Neural progenitor cell (in vitro differentiated cells): ENCODE measurements at regions not wholly inside any gene's neighbourhood (a gene's known extent, or its start where the extent isn't known, plus 50 kb on each side); places are given as distances from the start of the nearest gene placed in this dataset.
"Not testable (repeated sequence)": the region's sequence is repeated elsewhere in the genome, so short reads cannot be mapped to it uniquely, and the experiment has no call there.

Experiments used
- DNase-seq: peaks from one replicate; pipeline ENCODE4 v3.0.0-alpha.2; 2016; ENCODE audit warnings: low spot score
- H2AFZ ChIP-seq: fragments of 200-600 bp; sonication (generic); replicated peaks from 2 replicates; pipeline ENCODE4 v1.6.1; 2016; ENCODE audit warnings: antibody characterized with exemption
- H3F3A ChIP-seq: fragments of 200-600 bp; sonication (generic); 2 replicates; pipeline ENCODE4 v1.6.1; 2016; ENCODE audit warnings: antibody characterized with exemption, low read depth
- H3K27ac ChIP-seq: fragments of 200-600 bp; sonication (generic); 2 replicates; pipeline ENCODE4 v1.5.1; 2016; ENCODE audit warnings: mild to moderate bottlenecking
- H3K27me3 ChIP-seq: fragments of 200-600 bp; sonication (generic); 2 replicates; pipeline ENCODE4 v1.6.1; 2016; ENCODE audit warnings: mild to moderate bottlenecking, moderate library complexity
- H3K36me3 ChIP-seq: fragments of 200-600 bp; sonication (generic); 2 replicates; pipeline ENCODE4 v1.5.1; 2016
- H3K4me1 ChIP-seq: fragments of 200-600 bp; sonication (generic); 2 replicates; pipeline ENCODE4 v1.6.1; 2016; ENCODE audit warnings: mixed run types
- H3K4me2 ChIP-seq: fragments of 200-600 bp; sonication (generic); 2 replicates; pipeline ENCODE4 v1.6.1; 2016
- H3K4me3 ChIP-seq: fragments of 200-600 bp; sonication (generic); 2 replicates; pipeline ENCODE4 v1.5.1; 2016
- H3K79me2 ChIP-seq: fragments of 200-600 bp; sonication (generic); 2 replicates; pipeline ENCODE4 v1.6.1; 2016; ENCODE audit warnings: low read depth
- H3K9ac ChIP-seq: fragments of 200-600 bp; sonication (generic); 2 replicates; pipeline ENCODE4 v1.6.1; 2016
- H3K9me3 ChIP-seq: fragments of 200-600 bp; sonication (generic); 2 replicates; pipeline ENCODE4 v1.5.1; 2016; ENCODE audit warnings: low read depth
- H4K20me1 ChIP-seq: fragments of 200-600 bp; sonication (generic); 2 replicates; pipeline ENCODE4 v1.6.1; 2016; ENCODE audit warnings: low read depth
- H3K27ac Mint-ChIP-seq: 3 replicates; pipeline ENCODE4 v1.8.0; 2021; ENCODE audit warnings: mixed read lengths
- H3K27me3 Mint-ChIP-seq: 2 replicates; pipeline ENCODE4 v1.8.0; 2022; ENCODE audit warnings: low read depth, mild to moderate bottlenecking, inconsistent platforms, moderate library complexity, mixed read lengths; ENCODE audit not compliant: insufficient read depth
- H3K36me3 Mint-ChIP-seq: 3 replicates; pipeline ENCODE4 v1.8.0; 2021; ENCODE audit warnings: mixed read lengths
- H3K4me1 Mint-ChIP-seq: 3 replicates; pipeline ENCODE4 v1.8.0; 2021; ENCODE audit warnings: mixed read lengths
- H3K4me3 Mint-ChIP-seq: 3 replicates; pipeline ENCODE4 v1.8.0; 2021; ENCODE audit warnings: mild to moderate bottlenecking, moderate library complexity, mixed read lengths
- H3K9me3 Mint-ChIP-seq: 3 replicates; pipeline ENCODE4 v1.8.0; 2020; ENCODE audit warnings: mixed read lengths
- EZH2 ChIP-seq: fragments of 200-600 bp; sonication (generic); IDR thresholded peaks from 2 replicates; pipeline ENCODE4 v1.6.1; 2017; ENCODE audit warnings: antibody characterized with exemption, mild to moderate bottlenecking, moderate library complexity
- EZH2phosphoT487 ChIP-seq: fragments of 200-600 bp; sonication (generic); IDR thresholded peaks from 2 replicates; pipeline ENCODE4 v1.6.1; 2017; ENCODE audit warnings: antibody characterized with exemption
- TF ChIP-seq, protein P1 (sequence below): fragments of 200-600 bp; sonication (generic); IDR thresholded peaks from 2 replicates; pipeline ENCODE4 v1.5.1; 2017; ENCODE audit warnings: antibody characterized with exemption, mild to moderate bottlenecking

DNA sequence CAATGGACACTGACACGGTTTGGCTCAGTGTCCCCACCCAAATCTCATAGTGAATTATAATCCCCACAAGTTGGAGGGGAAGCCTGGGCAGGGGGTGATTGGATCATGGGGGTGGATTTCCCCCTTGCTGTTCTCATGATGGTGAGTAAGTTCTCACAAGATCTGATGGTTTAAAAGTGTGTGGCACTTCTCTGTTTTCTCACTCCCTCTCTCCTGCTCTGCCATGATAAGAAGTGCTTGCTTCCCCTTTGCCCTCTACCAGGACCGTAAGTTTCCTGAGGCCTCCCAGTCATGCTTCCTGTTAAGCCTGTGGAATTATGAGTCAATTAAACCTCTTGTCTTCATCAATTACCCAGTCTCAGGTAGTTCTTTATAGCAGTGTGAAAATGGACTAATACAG is 115.8 kb upstream of the KIF2A start:
- no peaks in the 10 kb centered on the region for H4K20me1 ChIP-seq
- TF ChIP-seq, protein P1, sequence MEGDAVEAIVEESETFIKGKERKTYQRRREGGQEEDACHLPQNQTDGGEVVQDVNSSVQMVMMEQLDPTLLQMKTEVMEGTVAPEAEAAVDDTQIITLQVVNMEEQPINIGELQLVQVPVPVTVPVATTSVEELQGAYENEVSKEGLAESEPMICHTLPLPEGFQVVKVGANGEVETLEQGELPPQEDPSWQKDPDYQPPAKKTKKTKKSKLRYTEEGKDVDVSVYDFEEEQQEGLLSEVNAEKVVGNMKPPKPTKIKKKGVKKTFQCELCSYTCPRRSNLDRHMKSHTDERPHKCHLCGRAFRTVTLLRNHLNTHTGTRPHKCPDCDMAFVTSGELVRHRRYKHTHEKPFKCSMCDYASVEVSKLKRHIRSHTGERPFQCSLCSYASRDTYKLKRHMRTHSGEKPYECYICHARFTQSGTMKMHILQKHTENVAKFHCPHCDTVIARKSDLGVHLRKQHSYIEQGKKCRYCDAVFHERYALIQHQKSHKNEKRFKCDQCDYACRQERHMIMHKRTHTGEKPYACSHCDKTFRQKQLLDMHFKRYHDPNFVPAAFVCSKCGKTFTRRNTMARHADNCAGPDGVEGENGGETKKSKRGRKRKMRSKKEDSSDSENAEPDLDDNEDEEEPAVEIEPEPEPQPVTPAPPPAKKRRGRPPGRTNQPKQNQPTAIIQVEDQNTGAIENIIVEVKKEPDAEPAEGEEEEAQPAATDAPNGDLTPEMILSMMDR: no peak
- TF ChIP-seq EZH2phosphoT487 (no peak), EZH2 (no peak)
- H3K4me3 ChIP-seq: no peak overlapping the region
- peaks cover 5% of the 10 kb centered on the region for H3K4me1 ChIP-seq
- H3K27ac Mint-ChIP-seq: no peak overlapping the region
- H3K9me3 Mint-ChIP-seq: peaks cover 15% of the 10 kb centered on the region
- H3K27ac ChIP-seq: no peak overlapping the region
- no peaks in the 10 kb centered on the region for H3K36me3 ChIP-seq
- H3K36me3 Mint-ChIP-seq: peaks cover 3% of the 10 kb centered on the region
- peaks cover 3% of the 10 kb centered on the region for H3K27me3 Mint-ChIP-seq
- H3K9ac ChIP-seq: no peak overlapping the region
- no peaks in the 10 kb centered on the region for H3K9me3 ChIP-seq
- H3F3A ChIP-seq: no peaks in the 10 kb centered on the region
- no peak overlapping the region for H3K4me3 Mint-ChIP-seq
- H3K27me3 ChIP-seq: no peaks in the 10 kb centered on the region
- H3K79me2 ChIP-seq: no peaks in the 10 kb centered on the region
- no peak for DNase-seq
- no peak overlapping the region for H2AFZ ChIP-seq
- H3K4me1 Mint-ChIP-seq: no peaks in the 10 kb centered on the region
- H3K4me2 ChIP-seq: no peak overlapping the region

DNA sequence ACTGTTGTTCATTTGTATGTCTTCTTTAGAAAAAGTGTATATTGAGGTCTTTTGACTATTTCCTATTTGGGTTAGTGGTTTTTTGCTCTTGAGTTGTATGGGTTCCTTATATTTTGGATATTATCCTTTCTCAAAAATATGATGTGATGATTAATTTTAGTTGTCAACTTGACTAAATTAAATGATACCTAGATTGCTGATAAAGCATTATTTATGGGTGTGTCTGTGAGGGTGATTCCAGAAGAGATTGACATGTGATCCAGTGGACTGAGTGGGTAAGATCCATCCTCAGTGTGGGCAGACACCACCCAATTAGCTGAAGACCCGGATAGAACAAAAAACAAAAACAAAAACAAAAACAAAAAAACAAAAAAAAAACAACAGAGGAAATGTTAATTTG is 115.1 kb upstream of the KIF2A start:
- H3K79me2 ChIP-seq: no peaks in the 10 kb centered on the region
- H3K36me3 ChIP-seq: no peaks in the 10 kb centered on the region
- no peaks in the 10 kb centered on the region for H3K9me3 ChIP-seq
- H3K4me1 Mint-ChIP-seq: no peaks in the 10 kb centered on the region
- no peak overlapping the region for H2AFZ ChIP-seq
- H3K9ac ChIP-seq: no peak overlapping the region
- no peak overlapping the region for H3K4me3 ChIP-seq
- no peaks in the 10 kb centered on the region for H4K20me1 ChIP-seq
- H3K27me3 ChIP-seq: no peaks in the 10 kb centered on the region
- no peak overlapping the region for H3K27ac ChIP-seq
- no peak overlapping the region for H3K4me3 Mint-ChIP-seq
- no peak for DNase-seq
- peaks cover 3% of the 10 kb centered on the region for H3K27me3 Mint-ChIP-seq
- H3K4me2 ChIP-seq: no peak overlapping the region
- H3K9me3 Mint-ChIP-seq: peaks cover 15% of the 10 kb centered on the region
- H3K27ac Mint-ChIP-seq: no peak overlapping the region
- TF ChIP-seq, protein P1: no peak
- no peak for TF ChIP-seq EZH2phosphoT487
- TF ChIP-seq EZH2: no peak
- H3K36me3 Mint-ChIP-seq: peaks cover 3% of the 10 kb centered on the region
- no peaks in the 10 kb centered on the region for H3F3A ChIP-seq
- H3K4me1 ChIP-seq: no peaks in the 10 kb centered on the region

DNA sequence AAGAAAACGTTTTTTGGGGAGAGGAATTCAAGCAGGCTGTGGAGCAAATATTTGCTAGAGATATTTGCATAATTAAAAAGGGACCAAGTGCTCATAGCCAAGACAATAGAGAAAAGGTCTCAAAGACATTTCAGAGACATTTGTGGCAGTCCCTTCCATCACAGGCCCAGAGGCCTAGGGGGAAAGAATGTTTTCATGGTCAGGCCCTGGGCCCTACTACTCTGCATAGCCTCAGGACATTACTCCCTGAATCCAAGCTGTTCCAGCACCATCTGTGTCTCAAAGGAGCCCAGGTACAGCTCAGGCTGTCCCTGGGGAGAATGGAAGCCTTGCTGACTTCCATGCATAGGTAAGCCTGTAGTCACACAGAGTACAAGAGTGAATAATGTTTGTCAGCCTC is 113.0 kb upstream of the KIF2A start:
- no peak overlapping the region for H3K27ac Mint-ChIP-seq
- peaks cover 3% of the 10 kb centered on the region for H3K36me3 Mint-ChIP-seq
- peaks cover 15% of the 10 kb centered on the region for H3K9me3 Mint-ChIP-seq
- Histone ChIP-seq H3K36me3 (no peaks in the 10 kb centered on the region), H4K20me1 (no peaks in the 10 kb centered on the region), H3K9me3 (no peaks in the 10 kb centered on the region), H3K4me1 (no peaks in the 10 kb centered on the region), H3K27me3 (no peaks in the 10 kb centered on the region), H3K4me3 (no peak overlapping the region), H3K79me2 (no peaks in the 10 kb centered on the region), H2AFZ (no peak overlapping the region), H3K27ac (no peak overlapping the region), H3K4me2 (no peak overlapping the region), H3F3A (no peaks in the 10 kb centered on the region), H3K9ac (no peak overlapping the region)
- no peak for DNase-seq
- H3K4me1 Mint-ChIP-seq: no peaks in the 10 kb centered on the region
- peaks cover 3% of the 10 kb centered on the region for H3K27me3 Mint-ChIP-seq
- TF ChIP-seq EZH2phosphoT487: no peak
- no peak overlapping the region for H3K4me3 Mint-ChIP-seq

DNA sequence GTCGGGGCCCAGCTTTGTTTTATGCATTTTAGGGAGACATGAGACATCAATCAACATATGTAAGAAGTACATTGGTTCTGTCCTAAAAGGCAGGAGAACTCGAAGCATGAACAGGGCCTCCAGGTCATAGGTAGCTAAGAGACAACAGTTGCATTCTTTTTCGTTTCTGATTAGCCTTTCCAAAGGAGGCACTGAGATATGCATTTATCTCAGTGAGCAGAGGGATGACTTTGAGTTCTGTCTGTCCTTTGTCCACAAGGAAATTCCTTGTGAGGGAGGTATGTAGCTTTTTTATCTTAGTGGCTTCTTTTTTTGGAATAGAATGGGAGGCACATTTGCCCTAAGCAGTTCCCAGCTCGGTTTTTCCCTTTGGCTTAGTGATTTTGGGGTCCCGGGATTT is 109.5 kb upstream of the KIF2A start:
- not testable (repeated sequence) for H3K4me1 ChIP-seq, H3K27me3 Mint-ChIP-seq, DNase-seq, H3K27ac Mint-ChIP-seq, H3K36me3 ChIP-seq, H3K27me3 ChIP-seq, H3K4me2 ChIP-seq, H3K4me1 Mint-ChIP-seq, H3K79me2 ChIP-seq, H3F3A ChIP-seq, H2AFZ ChIP-seq, H3K9me3 ChIP-seq, H3K27ac ChIP-seq, H3K36me3 Mint-ChIP-seq, H3K4me3 ChIP-seq, H4K20me1 ChIP-seq, H3K9ac ChIP-seq, H3K4me3 Mint-ChIP-seq
- H3K9me3 Mint-ChIP-seq: peaks cover 13% of the 10 kb centered on the region
